ENCODE measurements at regions not wholly inside any gene's neighbourhood (a gene's known extent, or its start where the extent isn't known, plus 50 kb on each side); places are given as distances from the start of the nearest gene placed in this dataset.

- H2AFZ ChIP-seq (ENCODE audit: low read length) = no peak overlapping the region
- no peak overlapping the region for H3K27ac ChIP-seq (replicated peaks; ENCODE audit: low read length)
- H2BK5ac ChIP-seq (ENCODE audit: low read length) = no peak overlapping the region
- no peak overlapping the region for H3K4ac ChIP-seq (ENCODE audit: low read length)
- H3K18ac ChIP-seq (ENCODE audit: low read length) = no peak overlapping the region
- no peak overlapping the region for H3K4me3 ChIP-seq (ENCODE audit: low read length in 2 of 2)
- no peak for DNase-seq (ENCODE audit: low spot score)
- H3K9ac ChIP-seq (ENCODE audit: low read depth, low read length, poor library complexity) = no peak overlapping the region
- H3K23ac ChIP-seq (ENCODE audit: low read depth, low read length, poor library complexity) = no peak overlapping the region
- H3K4me1 ChIP-seq (ENCODE audit: control insufficient read depth in 2 of 2, insufficient read depth in 1 of 2, low read depth in 1 of 2, low read length in 2 of 2) = no peaks in the 10 kb centered on the region
- H4K8ac ChIP-seq (ENCODE audit: low read depth, low read length) = no peak overlapping the region
- no peaks in the 10 kb centered on the region for H3K27me3 ChIP-seq (ENCODE audit: control insufficient read depth in 3 of 3, insufficient read depth in 3 of 3, low read depth in 1 of 3, low read length in 3 of 3)
- H2AK5ac ChIP-seq (ENCODE audit: low read depth, low read length) = no peak overlapping the region
- H3K4me2 ChIP-seq (ENCODE audit: insufficient read depth, low read length, poor library complexity, severe bottlenecking) = no peak overlapping the region
- no peak overlapping the region for H2BK120ac ChIP-seq (ENCODE audit: low read depth, low read length)
- no peaks in the 10 kb centered on the region for H3K79me1 ChIP-seq (ENCODE audit: low read depth, low read length)
- H3K9me3 ChIP-seq (replicated peaks in 1 of 2; ENCODE audit: control insufficient read depth in 2 of 2, insufficient read depth in 1 of 2, low read depth in 1 of 2, low read length in 2 of 2) = no peaks in the 10 kb centered on the region
- no peaks in the 10 kb centered on the region for H3K36me3 ChIP-seq (replicated peaks in 1 of 2; ENCODE audit: control insufficient read depth in 2 of 2, insufficient read depth in 2 of 2, low read length in 2 of 2)
- H4K91ac ChIP-seq (ENCODE audit: low read depth, low read length, poor library complexity) = no peak overlapping the region
- no peak overlapping the region for H3K14ac ChIP-seq (ENCODE audit: low read length)
- WGBS, 2 donors (ENCODE audit: extremely low coverage in 2 of 2, insufficient read length in 2 of 2, insufficient replicate concordance in 1 of 2) = no CpG with 5 or more reads among the region's 2 CpGs
- no peak overlapping the region for H2BK15ac ChIP-seq (ENCODE audit: low read length)
- H2BK12ac ChIP-seq (ENCODE audit: low read length) = no peak overlapping the region
Measured at GRCh38 chr4:131093303-131093702, 1997.4 kb downstream of the C4orf33 start.

GRCh38 chr4:131098976-131099375, 2003.0 kb downstream of the C4orf33 start:
- no peak overlapping the region for H3K27ac ChIP-seq (replicated peaks; ENCODE audit: low read length)
- peak overlapping the region in 1 of 2 donors; percentile 6 for H3K4me3 ChIP-seq (ENCODE audit: low read length in 2 of 2)
- no peak overlapping the region for H2BK12ac ChIP-seq (ENCODE audit: low read length)
- H2BK5ac ChIP-seq (ENCODE audit: low read length) = peak overlapping the region; percentile 53
- H3K9me3 ChIP-seq (replicated peaks in 1 of 2; ENCODE audit: control insufficient read depth in 2 of 2, insufficient read depth in 1 of 2, low read depth in 1 of 2, low read length in 2 of 2) = peaks cover 0 to 4% of the 10 kb centered on the region in 2 donors
- no peaks in the 10 kb centered on the region for H3K4me1 ChIP-seq (ENCODE audit: control insufficient read depth in 2 of 2, insufficient read depth in 1 of 2, low read depth in 1 of 2, low read length in 2 of 2)
- H3K4me2 ChIP-seq (ENCODE audit: insufficient read depth, low read length, poor library complexity, severe bottlenecking) = no peak overlapping the region
- no peaks in the 10 kb centered on the region for H3K36me3 ChIP-seq (replicated peaks in 1 of 2; ENCODE audit: control insufficient read depth in 2 of 2, insufficient read depth in 2 of 2, low read length in 2 of 2)
- H3K14ac ChIP-seq (ENCODE audit: low read length) = no peak overlapping the region
- H2BK120ac ChIP-seq (ENCODE audit: low read depth, low read length) = no peak overlapping the region
- H2AFZ ChIP-seq (ENCODE audit: low read length) = no peak overlapping the region
- peak overlapping the region; percentile 43 for H4K8ac ChIP-seq (ENCODE audit: low read depth, low read length)
- DNase-seq (ENCODE audit: low spot score) = no peak
- no peak overlapping the region for H3K4ac ChIP-seq (ENCODE audit: low read length)
- no CpG with 5 or more reads among the region's 5 CpGs for WGBS, 2 donors (ENCODE audit: extremely low coverage in 2 of 2, insufficient read length in 2 of 2, insufficient replicate concordance in 1 of 2)
- H2BK15ac ChIP-seq (ENCODE audit: low read length) = no peak overlapping the region
- peak overlapping the region; percentile 63 for H2AK5ac ChIP-seq (ENCODE audit: low read depth, low read length)
- H4K91ac ChIP-seq (ENCODE audit: low read depth, low read length, poor library complexity) = no peak overlapping the region
- H3K23ac ChIP-seq (ENCODE audit: low read depth, low read length, poor library complexity) = no peak overlapping the region
- no peaks in the 10 kb centered on the region for H3K27me3 ChIP-seq (ENCODE audit: control insufficient read depth in 3 of 3, insufficient read depth in 3 of 3, low read depth in 1 of 3, low read length in 3 of 3)
- H3K9ac ChIP-seq (ENCODE audit: low read depth, low read length, poor library complexity) = no peak overlapping the region
- no peaks in the 10 kb centered on the region for H3K79me1 ChIP-seq (ENCODE audit: low read depth, low read length)
- H3K18ac ChIP-seq (ENCODE audit: low read length) = no peak overlapping the region

- no peak overlapping the region for H3K4me3 ChIP-seq (ENCODE audit: low read length in 2 of 2)
- H3K9ac ChIP-seq (ENCODE audit: low read depth, low read length, poor library complexity) = no peak overlapping the region
- no peak overlapping the region for H3K4me2 ChIP-seq (ENCODE audit: insufficient read depth, low read length, poor library complexity, severe bottlenecking)
- H4K91ac ChIP-seq (ENCODE audit: low read depth, low read length, poor library complexity) = no peak overlapping the region
- H2AK5ac ChIP-seq (ENCODE audit: low read depth, low read length) = no peak overlapping the region
- no peak overlapping the region for H2AFZ ChIP-seq (ENCODE audit: low read length)
- H3K36me3 ChIP-seq (replicated peaks in 1 of 2; ENCODE audit: control insufficient read depth in 2 of 2, insufficient read depth in 2 of 2, low read length in 2 of 2) = no peaks in the 10 kb centered on the region
- H3K79me1 ChIP-seq (ENCODE audit: low read depth, low read length) = no peaks in the 10 kb centered on the region
- H3K27ac ChIP-seq (replicated peaks; ENCODE audit: low read length) = no peak overlapping the region
- no peaks in the 10 kb centered on the region for H3K4me1 ChIP-seq (ENCODE audit: control insufficient read depth in 2 of 2, insufficient read depth in 1 of 2, low read depth in 1 of 2, low read length in 2 of 2)
- no peaks in the 10 kb centered on the region for H3K27me3 ChIP-seq (ENCODE audit: control insufficient read depth in 3 of 3, insufficient read depth in 3 of 3, low read depth in 1 of 3, low read length in 3 of 3)
- no peak overlapping the region for H3K23ac ChIP-seq (ENCODE audit: low read depth, low read length, poor library complexity)
- H2BK5ac ChIP-seq (ENCODE audit: low read length) = no peak overlapping the region
- no peak overlapping the region for H2BK12ac ChIP-seq (ENCODE audit: low read length)
- DNase-seq (ENCODE audit: low spot score) = no peak
- no peak overlapping the region for H3K14ac ChIP-seq (ENCODE audit: low read length)
- H4K8ac ChIP-seq (ENCODE audit: low read depth, low read length) = no peak overlapping the region
- H2BK120ac ChIP-seq (ENCODE audit: low read depth, low read length) = no peak overlapping the region
- no CpG with 5 or more reads among the region's 3 CpGs for WGBS, 2 donors (ENCODE audit: extremely low coverage in 2 of 2, insufficient read length in 2 of 2, insufficient replicate concordance in 1 of 2)
- no peak overlapping the region for H2BK15ac ChIP-seq (ENCODE audit: low read length)
- no peak overlapping the region for H3K4ac ChIP-seq (ENCODE audit: low read length)
- H3K9me3 ChIP-seq (replicated peaks in 1 of 2; ENCODE audit: control insufficient read depth in 2 of 2, insufficient read depth in 1 of 2, low read depth in 1 of 2, low read length in 2 of 2) = no peaks in the 10 kb centered on the region
- no peak overlapping the region for H3K18ac ChIP-seq (ENCODE audit: low read length)
Measured at GRCh38 chr4:131113273-131113672, 2017.3 kb downstream of the C4orf33 start.

GRCh38 chr4:131113704-131114103, 2017.8 kb downstream of the C4orf33 start:
- H2BK5ac ChIP-seq (ENCODE audit: low read length) = no peak overlapping the region
- no peak overlapping the region for H3K9ac ChIP-seq (ENCODE audit: low read depth, low read length, poor library complexity)
- no CpG with 5 or more reads among the region's 2 CpGs for WGBS, 2 donors (ENCODE audit: extremely low coverage in 2 of 2, insufficient read length in 2 of 2, insufficient replicate concordance in 1 of 2)
- DNase-seq (ENCODE audit: low spot score) = no peak
- no peaks in the 10 kb centered on the region for H3K9me3 ChIP-seq (replicated peaks in 1 of 2; ENCODE audit: control insufficient read depth in 2 of 2, insufficient read depth in 1 of 2, low read depth in 1 of 2, low read length in 2 of 2)
- H3K79me1 ChIP-seq (ENCODE audit: low read depth, low read length) = no peaks in the 10 kb centered on the region
- no peak overlapping the region for H2BK15ac ChIP-seq (ENCODE audit: low read length)
- no peak overlapping the region for H2AFZ ChIP-seq (ENCODE audit: low read length)
- H3K4me1 ChIP-seq (ENCODE audit: control insufficient read depth in 2 of 2, insufficient read depth in 1 of 2, low read depth in 1 of 2, low read length in 2 of 2) = peaks cover 1 to 2% of the 10 kb centered on the region in 2 donors
- no peak overlapping the region for H3K14ac ChIP-seq (ENCODE audit: low read length)
- H3K4ac ChIP-seq (ENCODE audit: low read length) = no peak overlapping the region
- no peak overlapping the region for H2BK12ac ChIP-seq (ENCODE audit: low read length)
- H3K36me3 ChIP-seq (replicated peaks in 1 of 2; ENCODE audit: control insufficient read depth in 2 of 2, insufficient read depth in 2 of 2, low read length in 2 of 2) = no peaks in the 10 kb centered on the region
- H4K8ac ChIP-seq (ENCODE audit: low read depth, low read length) = no peak overlapping the region
- H3K4me2 ChIP-seq (ENCODE audit: insufficient read depth, low read length, poor library complexity, severe bottlenecking) = no peak overlapping the region
- no peak overlapping the region for H2AK5ac ChIP-seq (ENCODE audit: low read depth, low read length)
- no peak overlapping the region for H2BK120ac ChIP-seq (ENCODE audit: low read depth, low read length)
- H3K18ac ChIP-seq (ENCODE audit: low read length) = no peak overlapping the region
- H3K27me3 ChIP-seq (ENCODE audit: control insufficient read depth in 3 of 3, insufficient read depth in 3 of 3, low read depth in 1 of 3, low read length in 3 of 3) = no peaks in the 10 kb centered on the region
- no peak overlapping the region for H3K4me3 ChIP-seq (ENCODE audit: low read length in 2 of 2)
- H4K91ac ChIP-seq (ENCODE audit: low read depth, low read length, poor library complexity) = no peak overlapping the region
- H3K27ac ChIP-seq (replicated peaks; ENCODE audit: low read length) = no peak overlapping the region
- no peak overlapping the region for H3K23ac ChIP-seq (ENCODE audit: low read depth, low read length, poor library complexity)

Data from neuronal stem cell (in vitro differentiated cells).